Activated naive CD4-positive, alpha-beta T cell (primary cell): ENCODE measurements at regions not wholly inside any gene's neighbourhood (a gene's known extent, or its start where the extent isn't known, plus 50 kb on each side); places are given as distances from the start of the nearest gene placed in this dataset.
"Not testable (repeated sequence)": the region's sequence is repeated elsewhere in the genome, so short reads cannot be mapped to it uniquely, and the experiment has no call there.

ENCODE experiments used
- DNase-seq, 4 experiments: peaks; one replicate each; lab custom pipeline; 2025; lab: John Stamatoyannopoulos, UW

DNA sequence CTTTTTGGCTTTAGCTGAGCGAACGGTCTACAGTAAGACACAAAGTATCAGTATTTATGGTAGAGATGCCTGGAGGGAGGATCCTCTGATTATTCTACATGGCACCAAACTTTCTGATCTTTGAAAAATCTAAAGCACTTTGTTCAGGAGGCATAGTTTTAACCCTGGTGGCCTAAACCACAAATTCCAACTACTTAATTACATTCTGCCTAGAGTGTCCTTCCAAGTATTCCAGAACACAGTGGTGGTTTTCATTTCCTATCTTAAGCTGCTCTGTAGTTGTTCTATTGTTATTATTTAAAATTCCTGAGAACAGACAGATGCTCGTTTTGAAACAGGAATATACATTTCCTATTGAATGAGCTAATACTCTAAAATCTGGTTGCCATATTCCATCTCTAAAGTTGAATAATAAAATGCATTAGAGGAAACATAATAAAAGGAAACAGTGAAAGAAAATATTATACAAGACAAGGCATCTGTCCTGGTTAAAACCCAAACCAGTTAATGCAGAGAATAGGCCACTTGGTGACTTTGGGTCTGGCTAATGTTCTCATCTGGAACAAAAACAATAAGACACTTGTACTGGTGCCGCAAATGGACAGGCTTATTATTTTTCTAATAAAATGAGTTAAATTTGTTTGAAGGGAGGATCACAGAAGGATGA, 657.4 kb downstream of the SPRY1 start:
- DNase-seq = no peak

DNA sequence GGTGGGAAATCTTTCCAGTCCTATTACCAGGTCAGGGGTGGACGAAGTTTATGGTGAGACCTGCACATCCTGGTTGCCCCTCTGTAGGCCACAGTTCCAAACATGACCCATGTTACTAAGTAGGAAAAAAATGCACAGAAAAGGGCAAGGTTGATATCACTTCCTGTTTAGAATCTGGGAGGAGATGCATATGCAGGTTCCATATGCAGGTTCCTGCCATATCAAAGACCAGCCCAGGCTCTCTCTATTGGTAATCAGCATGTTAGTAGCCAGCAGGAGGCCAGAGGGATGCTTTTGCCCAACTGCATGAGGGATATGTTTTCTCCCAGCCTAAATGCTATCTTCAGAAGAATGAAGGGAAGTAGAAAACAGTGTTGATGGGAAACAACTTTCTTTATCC, 657.2 kb downstream of the ANKRD50 start:
- DNase-seq = no peak

DNA sequence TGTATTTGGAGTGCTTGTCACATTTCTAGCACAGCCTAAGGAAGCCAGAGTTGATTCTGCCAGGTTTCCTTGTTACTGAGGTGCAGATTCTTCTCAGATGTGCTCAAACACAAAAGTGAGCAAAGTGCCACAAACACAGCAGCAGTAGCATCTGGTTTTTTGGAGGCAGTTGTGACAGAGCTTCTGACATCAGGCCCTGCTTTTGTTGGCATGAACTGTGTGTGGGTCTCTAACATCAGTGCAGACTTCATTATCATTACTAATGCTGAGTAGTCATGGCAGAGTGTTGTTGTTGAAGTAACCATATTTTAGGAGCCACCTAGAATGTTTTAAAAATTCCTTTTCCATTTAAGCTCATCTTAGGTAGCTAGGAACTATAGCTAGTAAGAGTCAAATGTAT, 656.6 kb downstream of the ANKRD50 start:
- no peak for DNase-seq

DNA sequence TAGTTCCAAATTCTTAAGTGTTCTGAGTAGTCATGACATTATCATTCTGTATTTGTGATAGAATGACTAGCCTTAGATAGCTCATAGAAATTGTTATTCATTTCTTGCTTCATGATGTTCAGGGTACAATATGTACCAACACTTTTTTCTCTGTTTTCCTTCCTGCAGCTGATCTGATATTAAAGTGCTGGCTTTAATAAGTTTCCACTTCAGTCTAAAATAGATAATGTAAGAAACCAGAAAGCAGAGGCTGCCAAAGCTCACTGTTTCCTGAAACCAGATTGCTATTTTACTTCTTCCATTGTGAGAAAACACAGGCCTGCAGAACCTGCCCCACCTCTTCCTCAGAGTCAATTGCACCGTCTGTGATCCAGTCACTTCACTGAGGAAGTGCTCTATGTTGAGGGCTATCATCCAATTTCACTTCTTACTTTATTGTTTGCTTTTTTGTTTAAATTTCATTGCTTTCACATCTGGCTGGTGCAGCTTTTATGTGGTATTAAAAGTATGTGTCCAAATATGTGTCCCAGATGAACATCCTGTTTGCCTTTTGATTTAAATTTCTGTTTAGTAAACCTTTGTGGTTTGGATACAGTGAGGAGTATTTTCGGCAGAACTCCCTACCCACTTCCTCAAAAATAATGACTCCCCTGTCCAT, 652.1 kb downstream of the ANKRD50 start:
- no peak for DNase-seq

DNA sequence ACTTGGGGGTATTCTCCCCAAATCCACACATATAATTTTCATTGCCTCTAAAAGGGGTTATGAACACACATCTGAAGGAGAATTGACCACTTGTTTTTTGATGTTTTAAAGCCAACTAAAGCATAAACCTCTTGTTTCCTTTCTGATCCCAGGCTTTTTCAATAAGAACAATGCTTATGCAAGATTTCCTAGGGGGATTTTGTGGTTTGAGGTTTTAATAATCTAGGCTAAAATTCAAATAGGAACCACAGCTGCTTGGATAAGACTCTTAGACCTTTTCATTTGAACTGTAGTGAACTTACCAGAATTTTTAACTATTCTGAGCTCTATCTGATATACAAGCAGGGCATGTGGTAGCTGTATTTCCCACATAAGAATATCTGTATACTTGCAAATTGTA, 651.1 kb downstream of the ANKRD50 start:
- no peak for DNase-seq

DNA sequence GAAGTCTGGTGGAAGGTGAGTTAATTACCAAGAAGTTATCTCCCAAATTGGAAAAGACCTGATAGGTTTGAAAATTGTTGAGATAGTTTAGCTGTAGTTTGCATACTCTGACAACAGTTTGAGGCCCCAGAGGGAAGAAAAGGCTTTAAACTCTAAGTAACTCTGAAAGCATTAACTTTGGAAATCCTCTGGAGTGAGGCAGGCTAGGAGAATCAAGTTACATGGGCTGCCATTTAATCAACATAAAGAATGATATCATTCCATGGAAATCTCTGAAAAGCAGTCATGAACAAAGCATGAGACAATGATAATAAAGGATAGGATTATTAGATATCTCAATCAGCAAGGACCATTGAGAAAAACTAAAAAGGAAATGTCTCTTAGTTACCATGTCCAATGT, 647.1 kb downstream of the ANKRD50 start:
- DNase-seq = no peak

DNA sequence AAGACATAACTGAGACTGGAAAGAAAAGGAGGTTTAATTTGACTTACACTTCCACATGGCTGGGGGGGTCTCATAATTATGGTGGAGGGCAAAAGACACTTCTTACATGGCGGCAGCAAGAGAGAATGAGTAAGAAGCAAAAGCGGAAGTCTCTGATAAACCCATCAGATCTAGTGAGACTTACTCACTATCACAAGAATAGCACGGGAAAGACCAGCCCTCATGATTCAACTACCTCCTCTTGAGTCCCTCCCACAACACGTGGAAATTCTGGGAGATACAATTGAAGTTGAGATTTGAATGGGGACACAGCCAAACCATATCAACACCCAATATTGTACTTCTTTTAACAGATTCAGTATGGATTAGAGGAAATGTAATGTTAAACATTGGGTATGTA, 646.6 kb downstream of the ANKRD50 start:
- DNase-seq = no peak

DNA sequence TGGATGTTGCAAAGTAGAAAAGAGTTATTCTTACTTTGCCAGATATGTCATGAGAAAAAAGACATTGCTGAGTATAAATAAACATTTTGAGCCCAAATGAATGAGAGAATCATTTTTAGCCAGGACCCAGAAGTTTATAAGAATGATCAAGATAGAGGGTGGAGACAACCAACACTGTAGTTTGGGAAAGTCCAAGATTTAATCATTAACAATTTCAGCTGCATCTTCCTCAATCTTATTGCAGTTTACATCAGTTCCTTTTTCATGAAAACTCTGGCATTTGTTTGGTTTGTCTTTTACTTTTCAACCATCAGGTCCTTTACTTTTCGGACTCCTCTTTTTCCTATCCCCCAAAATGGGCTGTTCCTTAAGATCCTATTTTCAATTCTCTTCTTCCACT, 645.9 kb downstream of the ANKRD50 start:
- no peak for DNase-seq

DNA sequence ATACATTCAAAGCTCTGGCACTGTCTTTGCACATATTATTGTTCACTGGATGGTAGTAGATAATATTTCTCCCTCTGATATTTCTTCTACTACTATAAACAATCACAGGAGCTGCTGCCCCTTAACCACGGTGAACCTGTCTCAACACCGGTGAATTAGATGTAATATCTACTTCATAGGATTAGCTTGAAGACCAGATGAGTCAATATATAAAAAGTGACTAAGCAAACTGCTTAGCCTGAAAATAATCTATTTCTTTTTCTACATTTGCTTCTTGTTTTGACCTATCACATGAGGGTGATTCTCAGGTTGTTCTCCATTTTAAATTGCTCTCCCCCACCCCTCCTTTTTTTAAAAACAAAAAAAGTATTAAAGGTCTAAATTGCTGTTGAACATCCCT, 645.5 kb downstream of the ANKRD50 start:
- DNase-seq = no peak

DNA sequence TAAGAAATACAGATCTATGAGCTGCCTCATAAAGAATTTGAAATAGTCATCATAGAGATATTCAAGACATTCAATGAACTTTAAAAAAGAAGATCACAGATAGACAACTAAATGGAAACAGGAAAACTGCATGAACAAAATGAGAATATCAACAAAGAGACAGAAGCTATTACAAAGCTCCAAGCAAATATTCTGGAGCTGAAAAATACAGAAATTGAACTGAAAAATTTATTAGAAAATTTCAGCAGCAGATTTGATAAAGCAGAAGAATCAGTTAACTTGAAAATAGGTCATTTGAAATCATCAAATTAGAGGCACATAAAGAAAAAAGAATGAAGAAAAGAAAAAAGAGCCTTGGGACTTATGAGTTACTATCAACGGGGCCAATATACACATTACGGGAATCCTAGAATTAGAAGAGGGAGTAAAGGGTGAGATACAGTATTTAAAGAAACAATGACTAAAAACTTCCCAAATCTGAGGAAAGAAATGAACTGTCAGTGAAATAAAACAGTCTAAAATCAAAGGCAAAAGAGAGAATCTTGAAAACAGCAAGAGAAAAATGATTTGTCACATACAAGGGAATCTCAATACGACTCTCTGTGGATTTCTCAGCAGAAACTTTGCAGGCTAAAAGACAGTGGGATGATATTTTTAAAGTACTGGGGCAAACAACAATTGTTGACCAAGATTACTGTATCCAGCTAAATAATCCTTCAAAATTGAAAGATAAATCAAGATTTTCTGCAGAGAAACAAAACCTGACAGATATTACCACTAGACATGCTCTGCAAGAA, 641.6 kb downstream of the ANKRD50 start:
- DNase-seq = no peak

DNA sequence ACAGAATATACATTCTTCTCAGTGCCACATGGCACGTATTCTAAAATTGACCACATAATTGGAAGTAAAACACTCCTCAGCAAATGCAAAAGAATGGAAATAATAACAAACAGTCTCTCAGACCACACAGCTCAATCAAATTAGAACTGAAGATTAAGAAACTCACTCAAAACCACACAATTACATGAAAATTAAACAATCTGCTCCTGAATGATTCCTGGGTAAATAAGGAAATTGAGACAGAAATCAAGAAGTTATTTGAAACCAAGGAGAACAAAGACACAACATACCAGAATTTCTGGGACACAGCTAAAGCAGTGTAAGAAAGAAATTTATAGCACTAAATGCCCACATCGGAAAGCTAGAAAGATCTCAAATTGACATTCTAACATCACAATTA, 637.3 kb downstream of the ANKRD50 start:
- DNase-seq = not testable (repeated sequence)

DNA sequence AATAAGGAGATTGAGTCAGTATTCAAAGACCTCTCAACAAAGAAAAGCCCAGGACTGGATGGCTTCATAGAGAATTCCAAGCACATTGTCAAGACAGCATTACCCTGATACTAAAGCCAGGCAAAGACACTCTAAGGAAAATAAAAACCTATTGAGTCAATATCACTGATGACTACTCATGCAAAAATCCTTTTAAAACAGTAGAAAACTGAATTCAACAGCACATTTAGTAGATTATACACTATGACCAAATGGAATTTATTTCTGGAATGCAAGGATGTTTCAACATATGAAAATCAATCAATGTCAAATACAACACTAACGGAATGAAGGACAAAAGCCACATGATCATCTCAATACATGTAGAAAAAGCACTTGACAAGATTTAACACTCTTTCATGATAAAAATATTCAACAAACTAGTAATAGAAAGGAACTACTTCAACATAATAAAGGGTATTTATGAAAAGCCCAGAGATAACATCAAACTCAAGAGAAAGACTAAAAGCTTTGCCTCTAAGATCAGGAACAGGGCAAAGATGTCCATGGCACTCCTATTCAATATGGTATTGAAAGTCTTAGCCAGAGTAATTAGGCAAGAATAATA, 633.3 kb downstream of the ANKRD50 start:
- DNase-seq = no peak

DNA sequence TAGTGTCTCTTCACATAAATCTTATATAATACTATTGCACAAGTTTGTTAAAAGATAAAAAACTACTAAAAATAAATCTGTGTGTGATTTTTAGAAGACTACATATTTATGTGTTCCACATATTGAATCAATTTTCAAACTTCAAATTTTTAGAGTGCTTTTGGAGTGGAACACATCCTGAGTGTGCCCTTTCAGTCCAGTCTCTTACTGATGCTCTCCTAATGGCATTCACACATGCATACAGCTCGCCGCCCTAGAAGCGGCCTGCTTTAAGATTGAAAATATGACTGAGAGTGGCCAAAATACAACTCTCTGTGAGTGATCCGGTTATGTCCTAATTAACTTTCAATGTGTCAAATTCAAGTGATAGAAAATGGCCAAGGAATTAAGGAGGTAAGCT, 628.8 kb downstream of the ANKRD50 start:
- DNase-seq = no peak

DNA sequence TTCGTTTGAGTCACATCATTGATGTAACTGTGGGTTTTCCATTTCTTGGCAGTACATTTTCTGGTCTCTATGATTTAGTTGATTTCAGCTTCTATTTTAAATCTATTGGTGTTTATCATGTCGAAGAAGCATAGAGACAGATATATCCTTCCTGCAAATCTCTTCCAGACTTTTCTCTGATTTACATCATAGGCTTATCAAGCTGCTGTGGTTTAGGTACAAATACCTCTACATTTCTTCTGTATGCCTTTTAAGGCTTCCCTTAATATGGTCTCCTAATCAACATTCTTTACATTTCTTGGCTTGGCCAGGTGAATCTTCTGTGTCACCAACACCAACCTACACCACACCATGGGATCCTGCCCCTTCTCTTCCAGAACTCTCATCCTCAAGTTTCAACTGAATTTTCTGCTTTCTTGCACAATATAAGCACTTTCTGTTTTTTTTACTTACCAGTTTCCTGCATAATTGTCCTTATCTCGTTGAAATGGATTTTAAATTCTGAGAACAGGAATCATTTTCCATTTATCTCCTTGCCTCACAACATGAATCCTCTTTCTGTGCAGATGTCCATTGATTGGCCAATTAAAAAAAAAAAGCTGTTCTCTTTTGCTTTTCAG, 626.9 kb downstream of the ANKRD50 start:
- DNase-seq = no peak

DNA sequence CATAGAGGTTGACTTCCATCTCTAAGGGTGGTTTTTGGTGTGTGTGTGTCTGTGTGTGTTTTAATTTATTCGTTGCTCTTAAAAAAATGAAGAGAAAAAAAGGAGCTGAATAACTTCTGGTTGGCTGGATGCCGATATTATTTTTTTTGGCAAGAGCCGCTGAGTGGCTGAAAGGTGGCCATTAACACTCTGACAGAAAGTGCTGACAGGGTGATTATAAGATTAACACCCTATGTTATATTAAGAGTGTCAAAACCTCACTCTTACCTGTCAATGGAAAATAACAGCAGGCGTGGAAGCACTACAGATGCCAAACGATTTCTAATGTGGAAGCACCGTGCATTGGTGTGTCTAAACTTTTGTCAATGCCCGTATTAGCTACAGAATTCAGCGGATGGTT, 622.5 kb downstream of the ANKRD50 start:
- no peak for DNase-seq

DNA sequence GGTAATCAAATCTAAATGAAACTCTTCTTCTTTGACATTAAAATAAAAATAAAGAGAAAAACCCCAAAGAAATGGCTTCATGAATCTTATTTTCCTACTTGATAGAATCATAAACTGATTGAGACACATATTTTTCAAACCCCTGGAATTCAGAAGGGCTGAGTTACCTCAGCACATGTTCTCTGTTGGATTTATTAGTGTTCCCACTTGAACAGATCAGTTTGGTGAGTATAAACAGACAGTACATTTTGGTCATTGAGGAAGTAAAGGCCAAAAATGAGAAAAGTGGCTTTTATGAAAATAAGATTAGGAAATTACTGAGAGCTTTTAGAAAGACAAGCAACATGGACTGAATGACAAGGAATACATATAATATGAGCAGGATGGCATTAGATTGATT, 620.4 kb downstream of the ANKRD50 start:
- no peak for DNase-seq

DNA sequence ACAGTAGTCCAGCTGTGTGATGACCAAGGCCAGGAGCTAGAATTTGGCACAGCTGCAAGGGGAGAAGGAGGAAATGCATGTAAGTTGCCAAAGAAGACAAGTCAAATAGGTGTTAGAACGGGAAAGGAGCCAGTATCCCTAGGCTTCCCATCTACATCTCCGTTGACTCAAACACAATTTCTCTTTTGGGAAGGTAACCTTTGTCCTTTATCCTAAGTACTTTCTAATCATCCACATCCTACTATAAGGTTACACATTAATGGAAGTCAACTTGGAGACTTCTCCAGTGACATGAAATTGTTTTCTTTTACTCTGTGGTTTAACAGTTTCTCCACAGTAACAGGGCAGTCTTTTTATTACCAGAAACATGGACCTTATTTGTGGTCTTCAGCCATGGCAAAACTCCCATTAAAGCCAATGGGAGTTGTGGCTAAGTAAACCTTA, 620.0 kb downstream of the ANKRD50 start:
- no peak for DNase-seq

DNA sequence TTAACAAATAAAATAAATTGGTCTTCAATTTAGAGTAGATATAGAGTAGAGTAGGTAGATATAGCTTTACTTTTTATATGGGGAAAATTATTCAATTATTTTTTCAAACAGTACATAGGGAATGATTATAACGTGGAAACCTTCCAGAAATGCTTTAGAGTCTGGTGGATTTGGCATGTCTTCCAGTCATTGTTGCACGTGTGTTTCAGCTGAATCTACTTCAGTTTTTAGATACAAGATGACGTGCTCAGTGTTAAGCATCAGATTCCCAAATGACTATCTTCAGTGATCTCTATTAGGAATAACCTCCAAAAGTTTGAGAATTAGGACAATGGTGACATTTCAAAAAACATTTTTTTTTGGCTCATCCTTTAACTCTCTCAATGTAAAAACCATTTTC, 616.9 kb downstream of the ANKRD50 start:
- DNase-seq = no peak

DNA sequence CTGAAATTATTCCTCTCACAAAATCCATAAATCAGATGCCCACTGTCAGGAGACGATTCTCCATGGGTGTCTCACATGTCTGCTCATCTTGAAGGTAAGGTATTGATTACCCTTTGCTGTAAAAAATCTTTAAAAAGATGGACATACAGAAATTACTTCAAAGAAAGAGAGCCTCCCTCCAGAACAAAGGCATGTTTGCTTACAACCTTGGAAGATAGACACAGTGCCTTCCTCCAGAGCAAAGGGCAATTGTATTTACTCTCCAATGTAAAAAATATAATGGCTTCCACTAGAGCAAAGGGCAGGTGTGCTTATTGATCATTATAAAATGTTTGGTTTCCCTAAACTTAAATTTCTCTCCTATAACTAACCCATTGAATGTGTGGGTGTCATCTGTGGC, 616.2 kb downstream of the ANKRD50 start:
- no peak for DNase-seq

DNA sequence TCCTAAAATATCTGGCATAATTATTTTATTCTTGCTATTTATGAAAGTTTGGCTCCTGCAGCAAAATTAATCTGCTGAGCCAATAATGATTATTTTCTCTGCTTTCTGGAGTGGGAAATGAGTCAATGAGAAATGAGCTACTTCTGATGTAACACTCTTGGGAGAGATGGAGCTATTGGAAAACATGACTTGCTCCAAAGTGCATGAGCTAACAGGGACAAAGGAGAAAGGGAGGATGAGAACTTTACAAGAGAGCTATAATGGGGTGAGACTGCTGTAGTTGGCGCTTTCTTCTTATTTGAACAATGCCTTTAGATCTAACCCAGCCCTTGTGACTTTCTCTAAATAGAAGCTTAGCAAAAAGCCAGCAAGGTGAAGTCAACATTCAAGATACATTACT, 615.1 kb downstream of the ANKRD50 start:
- no peak for DNase-seq

DNA sequence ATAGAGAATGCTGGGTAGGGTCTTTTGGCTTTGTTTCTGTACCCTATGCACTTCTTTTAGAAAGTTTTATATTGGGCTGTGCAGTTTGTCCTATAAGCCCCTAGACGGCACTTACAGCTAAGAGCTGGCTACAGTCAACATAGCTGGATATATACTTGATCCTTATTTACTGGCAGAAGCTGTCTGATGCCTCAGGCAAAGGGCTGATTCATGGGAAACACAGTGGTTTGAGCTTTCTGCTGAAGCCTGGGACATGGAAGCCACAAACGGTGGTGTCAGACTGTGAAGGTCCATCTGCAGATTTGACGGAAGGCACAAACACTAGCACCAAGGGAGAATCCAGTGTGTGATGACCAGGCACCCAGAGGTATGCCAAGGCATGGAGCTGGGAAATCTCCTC, 608.4 kb downstream of the ANKRD50 start:
- DNase-seq = no peak

DNA sequence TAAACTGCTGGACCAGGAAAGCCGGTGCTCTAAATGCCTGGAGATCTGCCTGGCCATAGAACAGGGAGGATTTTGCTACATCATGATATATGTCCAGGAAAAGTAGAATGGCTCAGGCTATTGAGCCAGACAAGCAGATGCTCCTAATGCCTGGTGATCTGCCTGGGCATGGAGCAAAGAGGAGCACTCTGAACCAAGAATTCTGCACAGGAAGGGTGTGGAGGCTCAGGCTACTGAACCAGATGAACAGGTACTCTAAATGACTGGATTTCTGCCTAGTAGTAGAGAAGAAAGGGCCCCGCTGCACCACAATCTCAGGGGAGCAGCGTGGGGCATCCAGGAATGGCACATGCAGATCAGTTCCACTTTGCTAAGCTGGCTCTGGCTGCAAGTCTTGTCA, 607.9 kb downstream of the ANKRD50 start:
- DNase-seq = no peak
